ENCODE measurements at regions not wholly inside any gene's neighbourhood (a gene's known extent, or its start where the extent isn't known, plus 50 kb on each side); places are given as distances from the start of the nearest gene placed in this dataset.

DNA sequence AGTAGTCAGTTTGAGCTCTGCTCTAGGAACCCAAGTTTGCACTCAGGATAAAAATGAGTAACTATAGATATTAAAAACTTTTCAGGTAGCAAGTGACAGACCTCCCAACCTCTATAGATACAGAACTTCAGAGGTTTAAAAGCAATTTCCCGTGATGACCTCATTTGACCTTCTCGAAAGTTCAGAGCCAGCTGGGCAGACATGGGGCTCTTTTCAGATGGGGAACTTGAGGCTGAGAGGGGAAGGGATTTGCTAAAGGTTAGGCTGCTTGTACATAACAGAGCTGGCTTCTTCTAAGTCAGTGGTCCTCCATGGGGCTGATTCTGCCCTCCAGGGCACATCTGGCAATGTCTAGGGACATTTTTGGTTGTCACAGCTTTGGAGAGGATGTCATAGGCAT is 58.8 kb upstream of the ZNF831 start:
- H3K36me3 ChIP-seq (replicated peaks in 1 of 2; ENCODE audit: control insufficient read depth in 1 of 2, insufficient read depth in 2 of 2, low read length in 2 of 2) = no peaks in the 10 kb centered on the region

More for the DNA sequence above, 58.8 kb upstream of the ZNF831 start:
- Histone ChIP-seq H3K27me3 (ENCODE audit: control insufficient read depth in 1 of 2, insufficient read depth in 2 of 2, low read length in 2 of 2) (peaks cover 0 to 6% of the 10 kb centered on the region in 2 experiments; a peak in 1 of 5 replicates), H3K4me3 (replicated peaks in 1 of 3; ENCODE audit: insufficient read depth in 1 of 3, low read depth in 2 of 3, low read length in 3 of 3) (no peak overlapping the region), H3K79me2 (ENCODE audit: insufficient read depth, low read length) (no peaks in the 10 kb centered on the region), H3K4me2 (ENCODE audit: low read depth, low read length) (no peak overlapping the region), H3K4me1 (ENCODE audit: insufficient read depth, low read length) (no peaks in the 10 kb centered on the region), H3K9ac (ENCODE audit: insufficient read depth, low read depth, low read length) (no peak overlapping the region), H4K20me1 (ENCODE audit: insufficient read depth, low read length) (no peaks in the 10 kb centered on the region), H2AFZ (ENCODE audit: low read length) (no peak overlapping the region), H3K9me3 (ENCODE audit: low read length) (no peaks in the 10 kb centered on the region), H3K27ac (ENCODE audit: extremely low read length, insufficient read depth, low read length) (no peak overlapping the region)
- TF ChIP-seq NR2F2 (IDR thresholded peaks at IDR 0.05; ENCODE audit: borderline replicate concordance, low read depth) (no peak), POLR2AphosphoS2 (IDR thresholded peaks at IDR 0.05; ENCODE audit: low read depth, low read length) (no peak), HOXA7 (CRISPR knock-in tag; IDR thresholded peaks at IDR 0.05) (no peak), SNRNP70 (IDR thresholded peaks at IDR 0.05; ENCODE audit: low read depth, low read length) (no peak), ELF4 (CRISPR knock-in tag; IDR thresholded peaks at IDR 0.05; ENCODE audit: borderline replicate concordance) (no peak), ZSCAN9 (CRISPR knock-in tag; IDR thresholded peaks at IDR 0.05; ENCODE audit: borderline replicate concordance) (no peak), ZFP90 (CRISPR knock-in tag; IDR thresholded peaks at IDR 0.05; ENCODE audit: borderline replicate concordance) (no peak), ZNF253 (CRISPR knock-in tag; IDR thresholded peaks at IDR 0.05; ENCODE audit: borderline replicate concordance) (no peak), FOSL1 (CRISPR knock-in tag; IDR thresholded peaks at IDR 0.05; ENCODE audit: borderline replicate concordance) (no peak), ZZZ3 (CRISPR knock-in tag; IDR thresholded peaks at IDR 0.05; ENCODE audit: borderline replicate concordance) (no peak), ATF7 (IDR thresholded peaks at IDR 0.05) (no peak), ATF7 (CRISPR knock-in tag; IDR thresholded peaks at IDR 0.05) (no peak)
- TF ChIP-seq, protein P1, sequence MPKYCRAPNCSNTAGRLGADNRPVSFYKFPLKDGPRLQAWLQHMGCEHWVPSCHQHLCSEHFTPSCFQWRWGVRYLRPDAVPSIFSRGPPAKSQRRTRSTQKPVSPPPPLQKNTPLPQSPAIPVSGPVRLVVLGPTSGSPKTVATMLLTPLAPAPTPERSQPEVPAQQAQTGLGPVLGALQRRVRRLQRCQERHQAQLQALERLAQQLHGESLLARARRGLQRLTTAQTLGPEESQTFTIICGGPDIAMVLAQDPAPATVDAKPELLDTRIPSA (CRISPR knock-in tag; IDR thresholded peaks at IDR 0.05; ENCODE audit: borderline replicate concordance) = no peak
- TF ChIP-seq, protein P2, sequence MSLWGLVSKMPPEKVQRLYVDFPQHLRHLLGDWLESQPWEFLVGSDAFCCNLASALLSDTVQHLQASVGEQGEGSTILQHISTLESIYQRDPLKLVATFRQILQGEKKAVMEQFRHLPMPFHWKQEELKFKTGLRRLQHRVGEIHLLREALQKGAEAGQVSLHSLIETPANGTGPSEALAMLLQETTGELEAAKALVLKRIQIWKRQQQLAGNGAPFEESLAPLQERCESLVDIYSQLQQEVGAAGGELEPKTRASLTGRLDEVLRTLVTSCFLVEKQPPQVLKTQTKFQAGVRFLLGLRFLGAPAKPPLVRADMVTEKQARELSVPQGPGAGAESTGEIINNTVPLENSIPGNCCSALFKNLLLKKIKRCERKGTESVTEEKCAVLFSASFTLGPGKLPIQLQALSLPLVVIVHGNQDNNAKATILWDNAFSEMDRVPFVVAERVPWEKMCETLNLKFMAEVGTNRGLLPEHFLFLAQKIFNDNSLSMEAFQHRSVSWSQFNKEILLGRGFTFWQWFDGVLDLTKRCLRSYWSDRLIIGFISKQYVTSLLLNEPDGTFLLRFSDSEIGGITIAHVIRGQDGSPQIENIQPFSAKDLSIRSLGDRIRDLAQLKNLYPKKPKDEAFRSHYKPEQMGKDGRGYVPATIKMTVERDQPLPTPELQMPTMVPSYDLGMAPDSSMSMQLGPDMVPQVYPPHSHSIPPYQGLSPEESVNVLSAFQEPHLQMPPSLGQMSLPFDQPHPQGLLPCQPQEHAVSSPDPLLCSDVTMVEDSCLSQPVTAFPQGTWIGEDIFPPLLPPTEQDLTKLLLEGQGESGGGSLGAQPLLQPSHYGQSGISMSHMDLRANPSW (CRISPR knock-in tag; IDR thresholded peaks at IDR 0.05; ENCODE audit: borderline replicate concordance) = no peak
- DNase-seq (ENCODE audit: low spot score) = no peak
- FAIRE-seq = no peak
- WGBS (ENCODE audit: low lambda C conversion rate) = 4% methylated on average over 2 of the region's 2 CpGs
- no peak for ATAC-seq
- intact Hi-C loops (cut with micrococcal nuclease; ENCODE audit: unreplicated experiment) = no loop called here
- CTCF ChIA-PET (ENCODE audit: low intra/inter-chr PET ratio, low total read pairs) = no interaction called here
- POLR2A ChIA-PET = no interaction called here
- no TSS peak for BruUV-seq (replicated peaks)
- in situ Hi-C loops (cut with HindIII; ENCODE audit: extremely low pct_ligation_motif_present, low pct_unique_long_range_greater_than_20kb) = no loop called here
